Lung (tissue), 11 donors: ENCODE measurements at regions not wholly inside any gene's neighbourhood (a gene's known extent, or its start where the extent isn't known, plus 50 kb on each side); places are given as distances from the start of the nearest gene placed in this dataset.

Experiments used
- ATAC-seq: fragments of 200-7000 bp; cut with Tn5 transposase; one replicate; pipeline ENCODE4 v1.9.1; 2020; ENCODE audit warnings: moderate number of reproducible peaks; ENCODE audit not compliant: insufficient read depth, low FRiP score
- DNase-seq, 3 donors: peaks; one replicate each; pipeline ENCODE4 v3.0.0-alpha.2; 2013 to 2017
- H3K27ac ChIP-seq, 2 donors: one replicate each; pipeline ENCODE4 v1.5.1; 2013; ENCODE audit warnings: mild to moderate bottlenecking in 2 of 2, moderate library complexity in 2 of 2, control low read depth in 1 of 2, inconsistent platforms in 1 of 2, low read depth in 1 of 2, low read length in 1 of 2
- H3K27me3 ChIP-seq, 3 donors: one replicate each; pipeline ENCODE4 v1.5.1; 2013; ENCODE audit warnings: low read length in 2 of 3; ENCODE audit not compliant: control insufficient read depth in 3 of 3, insufficient read depth in 3 of 3
- H3K36me3 ChIP-seq, 4 donors: one replicate each; pipeline ENCODE4 v1.5.1; 2013; ENCODE audit warnings: low read length in 4 of 4, mild to moderate bottlenecking in 1 of 4, moderate library complexity in 1 of 4; ENCODE audit not compliant: control insufficient read depth in 4 of 4, insufficient read depth in 4 of 4
- H3K4me1 ChIP-seq, 5 donors: one replicate each; pipeline ENCODE4 v1.5.1; 2013; ENCODE audit warnings: low read length in 5 of 5, mild to moderate bottlenecking in 2 of 5, moderate library complexity in 1 of 5; ENCODE audit not compliant: control insufficient read depth in 5 of 5, insufficient read depth in 5 of 5
- H3K4me3 ChIP-seq: one replicate; pipeline ENCODE4 v1.5.1; 2013; ENCODE audit warnings: mild to moderate bottlenecking, control low read depth, moderate library complexity
- H3K9ac ChIP-seq, 2 donors: one replicate each; pipeline ENCODE4 v1.5.1; 2013; ENCODE audit warnings: low read length in 2 of 2, control low read depth in 1 of 2; ENCODE audit not compliant: insufficient read depth in 1 of 2
- H3K9me3 ChIP-seq, 4 donors: one replicate each; pipeline ENCODE4 v1.5.1; 2013; ENCODE audit warnings: low read length in 3 of 4, mild to moderate bottlenecking in 1 of 4, moderate library complexity in 1 of 4; ENCODE audit not compliant: control insufficient read depth in 4 of 4, insufficient read depth in 3 of 4
- WGBS, 2 donors: extraction: QIAGEN DNeasy Blood & Tissue Kit; methylation state at CpG; one replicate each; pipeline ENCODE4 v1.1.7; 2013; 5-methylcytosine and 5-hydroxymethylcytosine counted together
- TF ChIP-seq, protein P1 (sequence below): IDR thresholded peaks from 2 replicates; pipeline ENCODE4 v1.5.1; 2012; ENCODE audit warnings: mild to moderate bottlenecking; ENCODE audit errors: control extremely low read depth, extremely low read depth
- donor health status: control.
- donor health status: control.
- donor health status: Bipolar disorder and iron deficiency.
- donor health status: healthy.
- donor health status: DM: yes; HTN: yes; CAD: no.

DNA sequence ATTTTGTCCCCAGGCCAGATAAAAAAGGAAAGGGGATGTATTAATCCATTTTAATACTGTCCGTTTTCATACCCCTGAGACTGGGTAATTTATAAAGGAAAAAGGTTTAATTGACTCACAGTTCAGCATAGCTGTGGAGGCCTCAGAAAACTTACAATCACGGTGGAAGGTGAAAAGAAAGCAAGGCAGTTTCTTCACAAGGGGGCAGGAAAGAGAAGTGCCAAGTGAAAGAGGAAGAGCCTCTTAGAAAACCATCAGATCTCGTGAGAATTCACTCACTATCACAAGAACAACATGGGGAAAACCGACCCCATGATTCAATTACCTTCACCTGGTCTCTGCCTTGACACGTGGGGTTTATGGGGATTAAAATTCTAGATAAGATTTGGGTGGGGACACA, 152.5 kb downstream of the IBTK start:
- ATAC-seq (no peak), DNase-seq (no peak)
- TF ChIP-seq, protein P1, sequence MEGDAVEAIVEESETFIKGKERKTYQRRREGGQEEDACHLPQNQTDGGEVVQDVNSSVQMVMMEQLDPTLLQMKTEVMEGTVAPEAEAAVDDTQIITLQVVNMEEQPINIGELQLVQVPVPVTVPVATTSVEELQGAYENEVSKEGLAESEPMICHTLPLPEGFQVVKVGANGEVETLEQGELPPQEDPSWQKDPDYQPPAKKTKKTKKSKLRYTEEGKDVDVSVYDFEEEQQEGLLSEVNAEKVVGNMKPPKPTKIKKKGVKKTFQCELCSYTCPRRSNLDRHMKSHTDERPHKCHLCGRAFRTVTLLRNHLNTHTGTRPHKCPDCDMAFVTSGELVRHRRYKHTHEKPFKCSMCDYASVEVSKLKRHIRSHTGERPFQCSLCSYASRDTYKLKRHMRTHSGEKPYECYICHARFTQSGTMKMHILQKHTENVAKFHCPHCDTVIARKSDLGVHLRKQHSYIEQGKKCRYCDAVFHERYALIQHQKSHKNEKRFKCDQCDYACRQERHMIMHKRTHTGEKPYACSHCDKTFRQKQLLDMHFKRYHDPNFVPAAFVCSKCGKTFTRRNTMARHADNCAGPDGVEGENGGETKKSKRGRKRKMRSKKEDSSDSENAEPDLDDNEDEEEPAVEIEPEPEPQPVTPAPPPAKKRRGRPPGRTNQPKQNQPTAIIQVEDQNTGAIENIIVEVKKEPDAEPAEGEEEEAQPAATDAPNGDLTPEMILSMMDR, result no peak
- Histone ChIP-seq H3K9ac (no peak overlapping the region), H3K36me3 (no peaks in the 10 kb centered on the region), H3K4me3 (no peak overlapping the region), H3K9me3 (no peaks in the 10 kb centered on the region), H3K4me1 (no peaks in the 10 kb centered on the region), H3K27ac (no peak overlapping the region), H3K27me3 (no peaks in the 10 kb centered on the region)
- WGBS, 2 donors, result 45 to 50% methylated on average over 5 of the region's 5 CpGs

GRCh38 chr6:82094166-82094806, 153.3 kb downstream of the IBTK start:
- no peaks in the 10 kb centered on the region for H3K9me3 ChIP-seq
- no peaks in the 10 kb centered on the region for H3K4me1 ChIP-seq
- no peak overlapping the region for H3K4me3 ChIP-seq
- H3K27me3 ChIP-seq, result no peaks in the 10 kb centered on the region
- no peak overlapping the region for H3K9ac ChIP-seq
- DNase-seq (no peak), ATAC-seq (no peak)
- no peak overlapping the region for H3K27ac ChIP-seq
- WGBS, 2 donors, result 60 to 65% methylated on average over 4 of the region's 4 CpGs
- TF ChIP-seq, protein P1, result no peak
- H3K36me3 ChIP-seq, result no peaks in the 10 kb centered on the region

- no peaks in the 10 kb centered on the region for H3K4me1 ChIP-seq
- peaks cover 0 to 2% (median 0%) of the 10 kb centered on the region in 4 donors for H3K9me3 ChIP-seq
- no peak overlapping the region for H3K4me3 ChIP-seq
- ATAC-seq, result no peak
- no peaks in the 10 kb centered on the region for H3K36me3 ChIP-seq
- no peak for DNase-seq
- no peak overlapping the region for H3K27ac ChIP-seq
- no peaks in the 10 kb centered on the region for H3K27me3 ChIP-seq
- TF ChIP-seq, protein P1, result no peak
- 82 to 88% methylated on average over 4 of the region's 4 CpGs for WGBS, 2 donors
- H3K9ac ChIP-seq, result no peak overlapping the region
These were observed 158.4 kb downstream of the IBTK start for GRCh38 chr6:82088978-82089771.
